ENCODE measurements at regions not wholly inside any gene's neighbourhood (a gene's known extent, or its start where the extent isn't known, plus 50 kb on each side); places are given as distances from the start of the nearest gene placed in this dataset.

- TF ChIP-seq, protein P1, sequence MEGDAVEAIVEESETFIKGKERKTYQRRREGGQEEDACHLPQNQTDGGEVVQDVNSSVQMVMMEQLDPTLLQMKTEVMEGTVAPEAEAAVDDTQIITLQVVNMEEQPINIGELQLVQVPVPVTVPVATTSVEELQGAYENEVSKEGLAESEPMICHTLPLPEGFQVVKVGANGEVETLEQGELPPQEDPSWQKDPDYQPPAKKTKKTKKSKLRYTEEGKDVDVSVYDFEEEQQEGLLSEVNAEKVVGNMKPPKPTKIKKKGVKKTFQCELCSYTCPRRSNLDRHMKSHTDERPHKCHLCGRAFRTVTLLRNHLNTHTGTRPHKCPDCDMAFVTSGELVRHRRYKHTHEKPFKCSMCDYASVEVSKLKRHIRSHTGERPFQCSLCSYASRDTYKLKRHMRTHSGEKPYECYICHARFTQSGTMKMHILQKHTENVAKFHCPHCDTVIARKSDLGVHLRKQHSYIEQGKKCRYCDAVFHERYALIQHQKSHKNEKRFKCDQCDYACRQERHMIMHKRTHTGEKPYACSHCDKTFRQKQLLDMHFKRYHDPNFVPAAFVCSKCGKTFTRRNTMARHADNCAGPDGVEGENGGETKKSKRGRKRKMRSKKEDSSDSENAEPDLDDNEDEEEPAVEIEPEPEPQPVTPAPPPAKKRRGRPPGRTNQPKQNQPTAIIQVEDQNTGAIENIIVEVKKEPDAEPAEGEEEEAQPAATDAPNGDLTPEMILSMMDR (conservative IDR thresholded peaks at IDR 0.05 in 1 of 2, IDR thresholded peaks at IDR 0.05 in 1 of 2; ENCODE audit: extremely low read depth in 1 of 2, insufficient read depth in 1 of 2, low read depth in 1 of 2, low read length in 2 of 2): no peak
- no peak for TF ChIP-seq EZH2 (IDR thresholded peaks at IDR 0.05; ENCODE audit: borderline replicate concordance, low read length)
Measured at GRCh38 chr7:131945957-131946544, 389.6 kb upstream of the PODXL start.
